ENCODE measurements at regions not wholly inside any gene's neighbourhood (a gene's known extent, or its start where the extent isn't known, plus 50 kb on each side); places are given as distances from the start of the nearest gene placed in this dataset.
A peak's percentile ranks its signal among the peaks of the same experiment; 100 is the strongest.

GRCh38 chr7:26100406-26101339 lies 51.3 kb upstream of the NFE2L3 start:
- TF ChIP-seq, protein P1, sequence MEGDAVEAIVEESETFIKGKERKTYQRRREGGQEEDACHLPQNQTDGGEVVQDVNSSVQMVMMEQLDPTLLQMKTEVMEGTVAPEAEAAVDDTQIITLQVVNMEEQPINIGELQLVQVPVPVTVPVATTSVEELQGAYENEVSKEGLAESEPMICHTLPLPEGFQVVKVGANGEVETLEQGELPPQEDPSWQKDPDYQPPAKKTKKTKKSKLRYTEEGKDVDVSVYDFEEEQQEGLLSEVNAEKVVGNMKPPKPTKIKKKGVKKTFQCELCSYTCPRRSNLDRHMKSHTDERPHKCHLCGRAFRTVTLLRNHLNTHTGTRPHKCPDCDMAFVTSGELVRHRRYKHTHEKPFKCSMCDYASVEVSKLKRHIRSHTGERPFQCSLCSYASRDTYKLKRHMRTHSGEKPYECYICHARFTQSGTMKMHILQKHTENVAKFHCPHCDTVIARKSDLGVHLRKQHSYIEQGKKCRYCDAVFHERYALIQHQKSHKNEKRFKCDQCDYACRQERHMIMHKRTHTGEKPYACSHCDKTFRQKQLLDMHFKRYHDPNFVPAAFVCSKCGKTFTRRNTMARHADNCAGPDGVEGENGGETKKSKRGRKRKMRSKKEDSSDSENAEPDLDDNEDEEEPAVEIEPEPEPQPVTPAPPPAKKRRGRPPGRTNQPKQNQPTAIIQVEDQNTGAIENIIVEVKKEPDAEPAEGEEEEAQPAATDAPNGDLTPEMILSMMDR (IDR thresholded peaks at IDR 0.05; ENCODE audit: borderline replicate concordance, extremely low read depth, insufficient read depth), result no peak
- peak in 2 of 5 donors; percentile 54 to 64 for DNase-seq
- Histone ChIP-seq H3K27ac (ENCODE audit: low read depth in 2 of 2, low read length in 2 of 2) (peak overlapping the region in 1 of 2 donors; percentile 6), H3K27me3 (ENCODE audit: control insufficient read depth, insufficient read depth, low read length) (no peaks in the 10 kb centered on the region), H3K36me3 (ENCODE audit: control insufficient read depth in 2 of 3, insufficient read depth in 3 of 3, low read length in 3 of 3) (no peaks in the 10 kb centered on the region), H3K4me3 (ENCODE audit: low read length in 3 of 3) (peak overlapping the region in 2 of 3 donors; percentile 31 to 51), H3K4me1 (ENCODE audit: control insufficient read depth in 2 of 3, insufficient read depth in 2 of 3, low read depth in 1 of 3, low read length in 3 of 3) (peaks cover 2 to 8% (median 7%) of the 10 kb centered on the region in 3 donors), H3K9ac (ENCODE audit: low read length in 3 of 3) (peak overlapping the region in 1 of 3 donors; percentile 37), H3K9me3 (ENCODE audit: control insufficient read depth in 2 of 3, insufficient read depth in 1 of 3, low read length in 3 of 3) (no peaks in the 10 kb centered on the region)
- intact Hi-C loops (cut with DNase I), result no loop called here
- no peak for FAIRE-seq

DNA sequence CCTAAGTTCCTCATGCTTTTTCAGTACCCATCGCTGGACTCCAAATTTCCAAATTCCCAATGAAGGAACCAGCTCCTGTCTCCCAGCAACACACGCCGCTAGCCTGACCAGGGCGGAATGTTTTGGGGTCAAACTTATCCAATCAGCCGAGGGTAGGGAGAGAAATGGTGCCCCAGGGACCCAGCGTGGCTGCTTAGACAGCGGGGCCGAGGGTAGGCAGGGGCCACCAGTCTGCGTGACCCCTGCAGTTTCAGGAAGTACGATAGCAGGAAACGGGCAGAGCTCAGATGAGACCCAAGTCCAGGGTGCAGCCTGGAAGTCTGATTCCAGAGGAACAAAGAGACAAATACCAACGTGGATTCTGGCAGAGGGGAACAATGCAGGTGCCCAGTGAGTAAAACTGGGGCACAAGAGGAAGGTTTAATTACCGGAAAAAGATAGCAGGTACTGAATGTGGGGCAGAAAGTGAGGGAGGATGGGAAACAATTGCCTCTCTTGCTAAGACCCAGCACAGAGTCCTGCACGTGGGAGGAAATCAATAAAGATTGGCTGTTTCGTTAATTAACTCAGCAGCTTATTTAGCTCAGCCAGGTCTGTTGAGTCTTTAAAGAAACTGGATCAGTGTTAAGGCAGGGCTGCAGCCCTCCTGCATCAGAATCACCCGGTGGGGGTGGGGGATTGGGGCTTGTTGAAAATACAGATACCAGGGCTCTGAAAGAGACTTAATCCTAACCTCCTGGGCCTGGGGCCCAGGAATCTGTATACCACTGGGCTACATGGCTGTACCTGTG lies 50.4 kb upstream of the NFE2L3 start:
- H3K9me3 ChIP-seq (ENCODE audit: control insufficient read depth in 2 of 3, insufficient read depth in 1 of 3, low read length in 3 of 3), result no peaks in the 10 kb centered on the region
- H3K27me3 ChIP-seq (ENCODE audit: control insufficient read depth, insufficient read depth, low read length), result no peaks in the 10 kb centered on the region
- TF ChIP-seq, protein P1 (IDR thresholded peaks at IDR 0.05; ENCODE audit: borderline replicate concordance, extremely low read depth, insufficient read depth), result no peak
- intact Hi-C loops (cut with DNase I), result no loop called here
- H3K9ac ChIP-seq (ENCODE audit: low read length in 3 of 3), result peak overlapping the region in 2 of 3 donors; percentile 35 to 37
- peak overlapping the region in 1 of 2 donors; percentile 16 for H3K27ac ChIP-seq (ENCODE audit: low read depth in 2 of 2, low read length in 2 of 2)
- H3K4me1 ChIP-seq (ENCODE audit: control insufficient read depth in 2 of 3, insufficient read depth in 2 of 3, low read depth in 1 of 3, low read length in 3 of 3), result peaks cover 2 to 8% (median 7%) of the 10 kb centered on the region in 3 donors
- H3K36me3 ChIP-seq (ENCODE audit: control insufficient read depth in 2 of 3, insufficient read depth in 3 of 3, low read length in 3 of 3), result no peaks in the 10 kb centered on the region
- no peak for FAIRE-seq
- DNase-seq, result peak in 2 of 5 donors; percentile 63 to 65
- H3K4me3 ChIP-seq (ENCODE audit: low read length in 3 of 3), result peak overlapping the region; percentile 16 to 51 (median 31)

DNA sequence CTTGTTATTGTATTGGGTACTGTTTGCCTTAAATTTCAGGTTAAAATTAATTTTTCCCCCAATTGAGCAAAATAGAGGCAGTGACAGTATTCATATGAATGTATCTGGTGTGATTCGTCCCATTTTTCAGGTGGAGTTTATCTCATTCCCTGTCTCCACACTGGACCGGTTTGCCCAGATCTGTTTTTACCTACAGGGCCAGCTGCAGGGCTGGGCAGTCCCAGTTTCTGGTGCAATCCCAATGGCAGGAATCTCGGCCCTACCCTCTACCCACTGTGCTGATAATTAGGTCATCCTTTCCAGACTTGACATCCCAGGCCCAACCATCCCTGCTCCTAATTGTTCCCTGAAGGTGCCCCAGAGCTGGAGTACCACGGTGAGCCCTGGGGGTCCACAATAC lies 49.8 kb upstream of the NFE2L3 start:
- Histone ChIP-seq H3K27ac (ENCODE audit: low read depth in 2 of 2, low read length in 2 of 2) (no peak overlapping the region), H3K4me1 (ENCODE audit: control insufficient read depth in 2 of 3, insufficient read depth in 2 of 3, low read depth in 1 of 3, low read length in 3 of 3) (peaks cover 2 to 8% (median 7%) of the 10 kb centered on the region in 3 donors), H3K4me3 (ENCODE audit: low read length in 3 of 3) (no peak overlapping the region), H3K9ac (ENCODE audit: low read length in 3 of 3) (no peak overlapping the region), H3K36me3 (ENCODE audit: control insufficient read depth in 2 of 3, insufficient read depth in 3 of 3, low read length in 3 of 3) (no peaks in the 10 kb centered on the region), H3K9me3 (ENCODE audit: control insufficient read depth in 2 of 3, insufficient read depth in 1 of 3, low read length in 3 of 3) (no peaks in the 10 kb centered on the region), H3K27me3 (ENCODE audit: control insufficient read depth, insufficient read depth, low read length) (no peaks in the 10 kb centered on the region)
- intact Hi-C loops (cut with DNase I), result no loop called here
- TF ChIP-seq, protein P1 (IDR thresholded peaks at IDR 0.05; ENCODE audit: borderline replicate concordance, extremely low read depth, insufficient read depth), result no peak
- FAIRE-seq (no peak), DNase-seq (no peak)

Small RNA genes in the stretch of these regions (microRNA-seq; reads per million reads assigned to microRNA genes)
- gene MIR148A, result 454 reads per million, percentile 74 among the genes with 10 or more reads in this experiment

Data from kidney (tissue), 13 donors.